Nephron progenitor cell (in vitro differentiated cells): ENCODE measurements at regions not wholly inside any gene's neighbourhood (a gene's known extent, or its start where the extent isn't known, plus 50 kb on each side); places are given as distances from the start of the nearest gene placed in this dataset.

Experiments
- DNase-seq: peaks from one replicate; pipeline ENCODE4 v3.0.0; 2021
- H3K27ac Mint-ChIP-seq: 2 replicates; pipeline ENCODE4 v1.8.0; 2021; ENCODE audit warnings: mild to moderate bottlenecking, moderate library complexity, mixed read lengths
- H3K27me3 Mint-ChIP-seq: 2 replicates; pipeline ENCODE4 v1.8.0; 2021; ENCODE audit warnings: mild to moderate bottlenecking, low read depth, mixed read lengths; ENCODE audit not compliant: poor library complexity
- H3K36me3 Mint-ChIP-seq: 2 replicates; pipeline ENCODE4 v1.8.0; 2021; ENCODE audit warnings: low read depth, mixed read lengths
- H3K4me1 Mint-ChIP-seq: 2 replicates; pipeline ENCODE4 v1.8.0; 2021; ENCODE audit warnings: mixed read lengths
- H3K4me3 Mint-ChIP-seq: 2 replicates; pipeline ENCODE4 v1.8.0; 2021; ENCODE audit warnings: mild to moderate bottlenecking, moderate library complexity, mixed read lengths
- H3K9me3 Mint-ChIP-seq: 2 replicates; pipeline ENCODE4 v1.8.0; 2021; ENCODE audit warnings: mild to moderate bottlenecking, moderate library complexity, mixed read lengths
- CTCF ChIP-seq: fragments of 200-600 bp; sonication (generic); IDR thresholded peaks from 2 replicates; pipeline ENCODE4 v1.5.0; 2021; ENCODE audit warnings: antibody characterized with exemption

- TF ChIP-seq CTCF: no peak
- peaks cover 26% of the 10 kb centered on the region for H3K9me3 Mint-ChIP-seq
- H3K27ac Mint-ChIP-seq: no peak overlapping the region
- peaks cover 19% of the 10 kb centered on the region for H3K27me3 Mint-ChIP-seq
- H3K4me1 Mint-ChIP-seq: peaks cover 3% of the 10 kb centered on the region
- H3K36me3 Mint-ChIP-seq: peaks cover 6% of the 10 kb centered on the region
- no peak overlapping the region for H3K4me3 Mint-ChIP-seq
- DNase-seq: no peak
These were observed 233.2 kb upstream of the PBX1 start for GRCh38 chr1:164325786-164326185.

GRCh38 chr1:164333387-164333786 lies 225.6 kb upstream of the PBX1 start:
- Mint-ChIP-seq H3K36me3 (no peaks in the 10 kb centered on the region), H3K4me1 (peaks cover 7% of the 10 kb centered on the region), H3K9me3 (peaks cover 3% of the 10 kb centered on the region), H3K4me3 (no peak overlapping the region), H3K27ac (no peak overlapping the region), H3K27me3 (peaks cover 3% of the 10 kb centered on the region)
- no peak for TF ChIP-seq CTCF
- DNase-seq: no peak

- no peak overlapping the region for H3K27ac Mint-ChIP-seq
- no peak for TF ChIP-seq CTCF
- peaks cover 7% of the 10 kb centered on the region for H3K4me1 Mint-ChIP-seq
- H3K9me3 Mint-ChIP-seq: peaks cover 9% of the 10 kb centered on the region
- DNase-seq: no peak
- H3K4me3 Mint-ChIP-seq: no peak overlapping the region
- H3K36me3 Mint-ChIP-seq: no peaks in the 10 kb centered on the region
- H3K27me3 Mint-ChIP-seq: peaks cover 3% of the 10 kb centered on the region
These were observed 221.6 kb upstream of the PBX1 start for GRCh38 chr1:164337394-164337793.

GRCh38 chr1:164337885-164338284 lies 221.1 kb upstream of the PBX1 start:
- DNase-seq: no peak
- Mint-ChIP-seq H3K4me1 (peaks cover 7% of the 10 kb centered on the region), H3K27me3 (peaks cover 3% of the 10 kb centered on the region), H3K36me3 (no peaks in the 10 kb centered on the region), H3K4me3 (no peak overlapping the region), H3K27ac (no peak overlapping the region), H3K9me3 (peaks cover 10% of the 10 kb centered on the region)
- no peak for TF ChIP-seq CTCF

- DNase-seq: no peak
- H3K9me3 Mint-ChIP-seq: peaks cover 23% of the 10 kb centered on the region
- no peak overlapping the region for H3K4me3 Mint-ChIP-seq
- peaks cover 3% of the 10 kb centered on the region for H3K27me3 Mint-ChIP-seq
- no peaks in the 10 kb centered on the region for H3K36me3 Mint-ChIP-seq
- no peaks in the 10 kb centered on the region for H3K4me1 Mint-ChIP-seq
- TF ChIP-seq CTCF: no peak
- no peak overlapping the region for H3K27ac Mint-ChIP-seq
These were observed 215.8 kb upstream of the PBX1 start for GRCh38 chr1:164343189-164343588.

GRCh38 chr1:164347980-164348379 lies 211.0 kb upstream of the PBX1 start:
- no peak for TF ChIP-seq CTCF
- H3K27me3 Mint-ChIP-seq: peaks cover 5% of the 10 kb centered on the region
- H3K36me3 Mint-ChIP-seq: peaks cover 7% of the 10 kb centered on the region
- peaks cover 48% of the 10 kb centered on the region for H3K9me3 Mint-ChIP-seq
- no peak overlapping the region for H3K27ac Mint-ChIP-seq
- DNase-seq: no peak
- H3K4me3 Mint-ChIP-seq: no peak overlapping the region
- H3K4me1 Mint-ChIP-seq: no peaks in the 10 kb centered on the region
